Neural crest cell (in vitro differentiated cells): ENCODE measurements at regions not wholly inside any gene's neighbourhood (a gene's known extent, or its start where the extent isn't known, plus 50 kb on each side); places are given as distances from the start of the nearest gene placed in this dataset.

Source experiments
- DNase-seq: peaks from one replicate; pipeline ENCODE4 v3.0.0; 2021; ENCODE audit warnings: low read depth, mixed read lengths, low spot score
- H3K27ac Mint-ChIP-seq: one replicate; pipeline ENCODE4 v1.8.0; 2021; ENCODE audit warnings: mild to moderate bottlenecking, mixed read lengths; ENCODE audit not compliant: unreplicated experiment
- H3K27me3 Mint-ChIP-seq: 2 replicates; pipeline ENCODE4 v1.8.0; 2021; ENCODE audit warnings: low read depth, mild to moderate bottlenecking, mixed read lengths
- H3K36me3 Mint-ChIP-seq: 2 replicates; pipeline ENCODE4 v1.8.0; 2021; ENCODE audit warnings: low read depth, mild to moderate bottlenecking, mixed read lengths
- H3K4me1 Mint-ChIP-seq: 2 replicates; pipeline ENCODE4 v1.8.0; 2021; ENCODE audit warnings: mixed read lengths
- H3K4me3 Mint-ChIP-seq: one replicate; pipeline ENCODE4 v1.8.0; 2021; ENCODE audit warnings: mild to moderate bottlenecking, mixed read lengths
- H3K9me3 Mint-ChIP-seq: 2 replicates; pipeline ENCODE4 v1.8.0; 2021; ENCODE audit warnings: mixed read lengths
- CTCF ChIP-seq: fragments of 200-600 bp; sonication (generic); conservative IDR thresholded peaks from 2 replicates; pipeline ENCODE4 v1.5.0; 2021; ENCODE audit warnings: antibody characterized with exemption, mild to moderate bottlenecking

DNA sequence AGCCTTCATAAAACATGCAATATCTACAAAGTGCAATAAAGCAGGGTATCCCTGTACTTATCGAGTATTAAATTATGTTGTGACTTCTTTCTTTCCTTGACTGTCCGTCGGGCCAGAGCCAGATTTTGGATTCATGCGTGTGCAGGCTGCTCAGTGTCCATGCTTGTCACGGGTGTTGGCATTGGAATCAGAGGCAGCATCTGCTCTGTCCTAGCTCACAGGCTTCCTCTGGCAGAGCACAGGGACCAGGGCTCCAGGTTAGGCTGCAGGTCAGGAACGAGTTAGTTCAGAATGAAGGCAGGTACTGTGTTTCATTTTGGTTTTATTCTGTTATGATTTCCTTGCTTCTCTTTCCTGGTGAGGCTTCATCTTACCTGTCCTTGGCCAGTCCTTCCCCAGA, 249.8 kb downstream of the AUH start:
- peaks cover 25% of the 10 kb centered on the region for H3K9me3 Mint-ChIP-seq
- no peaks in the 10 kb centered on the region for H3K4me1 Mint-ChIP-seq
- no peak for TF ChIP-seq CTCF
- no peak for DNase-seq
- H3K27me3 Mint-ChIP-seq, result no peaks in the 10 kb centered on the region
- no peak overlapping the region for H3K27ac Mint-ChIP-seq
- H3K4me3 Mint-ChIP-seq, result no peak overlapping the region
- H3K36me3 Mint-ChIP-seq, result peaks cover 5% of the 10 kb centered on the region

DNA sequence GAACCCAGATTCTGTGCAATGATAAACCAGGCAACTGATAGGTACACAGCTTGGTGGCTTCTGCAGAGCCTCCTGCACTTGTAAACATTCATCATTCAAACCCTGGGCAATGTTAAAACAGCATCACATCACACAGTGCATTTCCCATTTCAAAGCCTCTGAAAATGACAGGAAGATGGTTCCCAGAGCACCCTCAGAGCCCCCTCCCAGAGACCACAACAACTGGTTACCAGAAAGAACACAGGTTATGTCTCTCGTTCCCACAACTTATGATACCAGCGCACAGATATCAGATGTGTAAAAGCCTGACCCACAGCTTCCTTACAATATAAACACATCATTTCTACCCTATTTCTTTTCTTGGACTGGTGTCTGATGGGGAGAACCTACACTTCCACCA, 248.7 kb downstream of the AUH start:
- no peak for TF ChIP-seq CTCF
- Mint-ChIP-seq H3K9me3 (peaks cover 25% of the 10 kb centered on the region), H3K27me3 (no peaks in the 10 kb centered on the region), H3K27ac (no peak overlapping the region), H3K4me1 (peaks cover 2% of the 10 kb centered on the region), H3K4me3 (no peak overlapping the region), H3K36me3 (peaks cover 5% of the 10 kb centered on the region)
- no peak for DNase-seq

DNA sequence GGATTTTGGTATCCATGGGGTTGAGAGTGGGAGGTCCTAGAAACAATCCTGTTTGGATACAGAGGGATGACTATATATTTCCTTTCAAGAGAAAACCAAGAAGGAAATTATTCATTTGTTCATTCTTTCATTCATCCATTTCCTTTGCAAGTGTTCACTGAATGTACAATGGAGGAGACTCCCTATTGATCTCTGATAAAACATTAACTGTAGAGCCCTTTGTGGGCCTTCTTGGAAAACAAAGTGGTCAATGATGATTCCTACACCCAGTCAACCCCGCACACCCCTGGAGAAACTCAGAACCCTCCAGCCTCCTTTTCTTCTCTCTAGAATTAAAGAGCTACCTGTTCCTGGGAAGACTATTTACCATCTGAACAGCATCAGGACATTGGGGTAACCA, 247.3 kb downstream of the AUH start:
- DNase-seq, result no peak
- H3K27me3 Mint-ChIP-seq, result no peaks in the 10 kb centered on the region
- H3K36me3 Mint-ChIP-seq, result peaks cover 5% of the 10 kb centered on the region
- H3K9me3 Mint-ChIP-seq, result peaks cover 22% of the 10 kb centered on the region
- H3K4me1 Mint-ChIP-seq, result peaks cover 16% of the 10 kb centered on the region
- no peak overlapping the region for H3K4me3 Mint-ChIP-seq
- no peak overlapping the region for H3K27ac Mint-ChIP-seq
- no peak for TF ChIP-seq CTCF

DNA sequence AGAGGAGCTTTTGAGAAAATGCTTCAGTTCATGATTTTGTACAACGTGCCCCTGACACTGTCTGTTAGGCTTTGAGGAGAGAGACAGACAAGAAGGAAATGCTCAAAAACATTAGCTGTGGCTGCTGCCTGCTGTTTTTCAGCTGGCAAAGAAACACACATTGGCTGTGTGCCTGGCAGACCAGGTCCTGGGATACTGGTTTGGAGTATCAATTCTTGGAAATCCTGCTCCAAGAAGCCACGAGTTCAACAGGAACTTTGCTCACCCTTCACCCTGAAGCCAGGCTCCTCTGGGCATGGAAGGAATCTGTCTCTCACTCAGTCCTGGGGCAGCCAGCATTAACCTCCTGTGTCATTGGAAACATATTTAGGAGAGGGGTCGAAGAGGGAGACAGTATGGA, 245.5 kb downstream of the AUH start:
- DNase-seq, result no peak
- Mint-ChIP-seq H3K36me3 (no peaks in the 10 kb centered on the region), H3K4me1 (peaks cover 23% of the 10 kb centered on the region), H3K4me3 (no peak overlapping the region), H3K27ac (no peak overlapping the region), H3K27me3 (no peaks in the 10 kb centered on the region), H3K9me3 (peaks cover 8% of the 10 kb centered on the region)
- no peak for TF ChIP-seq CTCF

DNA sequence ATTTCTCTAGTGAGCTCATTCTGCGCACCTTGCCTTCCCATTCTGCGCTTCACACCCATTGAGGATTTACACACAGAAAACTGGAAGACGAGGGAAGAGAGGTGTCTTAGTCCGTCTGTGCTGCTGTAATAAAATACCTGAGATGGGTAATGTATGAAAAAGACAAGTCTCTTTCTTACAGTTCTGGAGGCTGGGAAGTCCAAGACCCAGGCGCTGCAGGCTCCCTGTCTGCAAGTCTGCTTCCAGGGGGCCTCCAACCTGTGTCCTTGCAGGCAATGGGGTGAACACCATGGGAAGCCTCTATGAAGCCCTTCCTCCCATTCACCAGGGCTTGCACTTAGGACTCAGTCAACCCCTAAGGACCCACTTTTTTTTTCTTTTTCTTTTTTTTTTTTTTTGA, 245.0 kb downstream of the AUH start:
- H3K27ac Mint-ChIP-seq, result no peak overlapping the region
- no peaks in the 10 kb centered on the region for H3K27me3 Mint-ChIP-seq
- no peak overlapping the region for H3K4me3 Mint-ChIP-seq
- H3K36me3 Mint-ChIP-seq, result no peaks in the 10 kb centered on the region
- no peak for TF ChIP-seq CTCF
- DNase-seq, result no peak
- H3K4me1 Mint-ChIP-seq, result peaks cover 23% of the 10 kb centered on the region
- peaks cover 5% of the 10 kb centered on the region for H3K9me3 Mint-ChIP-seq

DNA sequence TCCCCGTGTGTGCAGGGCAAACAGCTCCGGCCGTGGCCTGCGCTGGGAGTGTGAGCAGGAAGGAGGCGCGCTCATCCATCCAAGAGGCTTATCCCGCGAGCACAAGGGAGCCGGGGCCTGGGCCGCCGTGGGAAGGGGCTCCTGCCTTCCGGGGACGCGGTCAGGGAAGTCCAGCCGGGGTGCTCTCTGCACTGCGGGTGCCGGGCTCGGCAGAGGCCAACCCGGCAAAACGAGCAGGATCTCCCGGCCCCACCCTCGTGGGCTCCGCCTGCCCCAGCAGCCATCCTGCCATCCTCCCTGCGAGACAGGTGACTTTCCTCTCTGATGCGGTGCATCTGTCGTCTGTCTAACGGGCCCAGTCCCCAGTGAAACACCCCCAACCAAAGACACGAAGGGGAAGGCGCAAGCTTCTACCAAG, 244.2 kb downstream of the AUH start:
- no peak for TF ChIP-seq CTCF
- Mint-ChIP-seq H3K9me3 (peaks cover 10% of the 10 kb centered on the region), H3K4me1 (peaks cover 23% of the 10 kb centered on the region), H3K27me3 (no peaks in the 10 kb centered on the region), H3K4me3 (no peak overlapping the region), H3K36me3 (no peaks in the 10 kb centered on the region), H3K27ac (no peak overlapping the region)
- no peak for DNase-seq
